ENCODE measurements at regions not wholly inside any gene's neighbourhood (a gene's known extent, or its start where the extent isn't known, plus 50 kb on each side); places are given as distances from the start of the nearest gene placed in this dataset.

DNA sequence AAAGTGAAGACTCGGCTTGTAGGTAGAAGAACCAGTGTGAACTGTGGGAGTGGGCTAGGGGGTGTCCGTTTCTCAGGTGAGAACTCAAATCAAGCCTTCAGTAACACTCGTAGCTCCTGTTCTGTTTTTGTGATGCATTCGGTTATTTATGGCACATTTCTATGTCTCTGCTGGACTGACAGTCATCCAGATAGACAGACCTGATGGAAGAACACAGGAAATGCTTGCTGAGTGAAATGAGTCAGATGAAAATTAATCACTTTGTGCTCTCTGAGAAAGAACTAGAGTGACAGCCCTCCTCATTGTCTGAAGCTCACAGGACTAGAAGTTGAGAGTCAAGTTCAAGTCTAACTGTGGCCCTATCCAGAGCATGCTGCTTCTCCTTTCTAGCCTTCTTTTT, 360.1 kb upstream of the PLXNA2 start:
- no peaks in the 10 kb centered on the region for H3K36me3 ChIP-seq
- intact Hi-C loops (cut with DNase I) = no loop called here
- TF ChIP-seq, protein P1, sequence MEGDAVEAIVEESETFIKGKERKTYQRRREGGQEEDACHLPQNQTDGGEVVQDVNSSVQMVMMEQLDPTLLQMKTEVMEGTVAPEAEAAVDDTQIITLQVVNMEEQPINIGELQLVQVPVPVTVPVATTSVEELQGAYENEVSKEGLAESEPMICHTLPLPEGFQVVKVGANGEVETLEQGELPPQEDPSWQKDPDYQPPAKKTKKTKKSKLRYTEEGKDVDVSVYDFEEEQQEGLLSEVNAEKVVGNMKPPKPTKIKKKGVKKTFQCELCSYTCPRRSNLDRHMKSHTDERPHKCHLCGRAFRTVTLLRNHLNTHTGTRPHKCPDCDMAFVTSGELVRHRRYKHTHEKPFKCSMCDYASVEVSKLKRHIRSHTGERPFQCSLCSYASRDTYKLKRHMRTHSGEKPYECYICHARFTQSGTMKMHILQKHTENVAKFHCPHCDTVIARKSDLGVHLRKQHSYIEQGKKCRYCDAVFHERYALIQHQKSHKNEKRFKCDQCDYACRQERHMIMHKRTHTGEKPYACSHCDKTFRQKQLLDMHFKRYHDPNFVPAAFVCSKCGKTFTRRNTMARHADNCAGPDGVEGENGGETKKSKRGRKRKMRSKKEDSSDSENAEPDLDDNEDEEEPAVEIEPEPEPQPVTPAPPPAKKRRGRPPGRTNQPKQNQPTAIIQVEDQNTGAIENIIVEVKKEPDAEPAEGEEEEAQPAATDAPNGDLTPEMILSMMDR (IDR thresholded peaks at IDR 0.05) = no peak
- H3K4me1 ChIP-seq = no peaks in the 10 kb centered on the region
- ATAC-seq (no peak), DNase-seq (no peak)
- no peaks in the 10 kb centered on the region for H3K9me3 ChIP-seq
- no peak overlapping the region for H3K27ac ChIP-seq
- H3K4me3 ChIP-seq = no peak overlapping the region
- H3K27me3 ChIP-seq (ENCODE audit: low read depth) = no peaks in the 10 kb centered on the region

DNA sequence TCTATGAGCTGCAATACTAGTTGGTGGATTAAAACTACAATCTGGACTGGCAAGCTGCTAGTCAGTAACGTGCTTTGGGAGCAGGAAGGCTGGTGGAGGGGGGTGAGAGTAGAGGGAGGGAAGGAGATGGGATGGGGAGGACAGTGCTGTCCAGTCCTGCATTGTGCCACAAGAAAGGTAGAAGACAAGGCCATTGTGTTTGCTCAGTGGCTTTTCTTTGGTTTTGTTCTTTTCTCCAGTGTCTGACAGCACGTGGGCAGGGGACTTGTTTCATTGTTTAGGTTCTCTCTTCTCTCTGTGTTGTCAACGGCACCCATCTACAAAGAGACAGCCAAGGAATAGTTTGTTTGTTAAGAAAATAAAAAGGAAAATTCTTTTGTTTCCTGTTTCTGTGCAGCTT, 362.8 kb upstream of the PLXNA2 start:
- H3K4me1 ChIP-seq = no peaks in the 10 kb centered on the region
- intact Hi-C loops (cut with DNase I) = no loop called here
- H3K27me3 ChIP-seq (ENCODE audit: low read depth) = no peaks in the 10 kb centered on the region
- DNase-seq (no peak), ATAC-seq (no peak)
- no peak overlapping the region for H3K4me3 ChIP-seq
- no peaks in the 10 kb centered on the region for H3K9me3 ChIP-seq
- no peaks in the 10 kb centered on the region for H3K36me3 ChIP-seq
- TF ChIP-seq, protein P1 (IDR thresholded peaks at IDR 0.05) = no peak
- no peak overlapping the region for H3K27ac ChIP-seq

DNA sequence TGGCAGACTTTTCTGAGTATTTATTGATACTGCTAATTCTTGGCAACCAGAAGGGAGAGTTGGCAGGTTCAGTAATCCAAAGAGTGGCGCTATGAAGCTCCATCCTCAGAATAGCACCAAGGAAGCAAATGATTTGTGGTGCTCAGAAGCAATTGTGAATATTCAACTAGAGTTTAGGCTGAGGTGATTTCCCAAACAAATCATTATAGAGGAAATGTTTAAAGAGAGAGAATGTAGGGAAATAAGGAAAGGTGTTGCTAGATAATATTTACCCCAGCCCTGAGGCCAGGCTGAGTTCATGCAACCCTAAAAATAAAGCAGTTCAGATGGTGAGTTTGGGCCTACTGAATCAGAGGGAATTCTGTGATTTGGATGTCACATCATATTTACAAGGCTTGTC, 363.4 kb upstream of the PLXNA2 start:
- H3K27ac ChIP-seq = no peak overlapping the region
- H3K4me3 ChIP-seq = no peak overlapping the region
- ATAC-seq = no peak
- TF ChIP-seq, protein P1 (IDR thresholded peaks at IDR 0.05) = no peak
- H3K27me3 ChIP-seq (ENCODE audit: low read depth) = no peaks in the 10 kb centered on the region
- no peak for DNase-seq
- H3K9me3 ChIP-seq = no peaks in the 10 kb centered on the region
- no peaks in the 10 kb centered on the region for H3K4me1 ChIP-seq
- intact Hi-C loops (cut with DNase I) = no loop called here
- H3K36me3 ChIP-seq = no peaks in the 10 kb centered on the region

DNA sequence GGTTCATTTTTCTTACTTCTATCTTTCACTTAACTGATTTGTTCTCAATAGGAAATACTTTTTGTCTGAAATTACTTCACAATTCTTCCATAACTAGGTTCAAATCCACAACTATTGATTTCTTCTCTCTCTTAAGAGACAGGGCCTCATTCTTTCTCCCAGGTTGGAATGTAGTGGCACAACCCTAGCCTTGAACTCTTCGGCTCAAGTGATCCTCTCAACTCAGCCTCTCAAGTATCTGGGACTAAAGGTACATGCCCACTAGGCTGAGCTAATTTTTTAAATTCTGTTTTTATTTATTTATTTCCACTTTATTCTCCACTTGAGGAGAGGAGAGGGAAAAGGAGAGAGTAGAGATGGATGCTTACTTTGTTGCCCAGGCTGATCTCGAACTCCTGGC, 370.4 kb upstream of the PLXNA2 start:
- peak; percentile 65 to 74 for ATAC-seq
- intact Hi-C loops (cut with DNase I) = no loop called here
- no peaks in the 10 kb centered on the region for H3K27me3 ChIP-seq (ENCODE audit: low read depth)
- TF ChIP-seq, protein P1 (IDR thresholded peaks at IDR 0.05) = no peak
- no peaks in the 10 kb centered on the region for H3K36me3 ChIP-seq
- peaks cover 4% of the 10 kb centered on the region for H3K9me3 ChIP-seq
- DNase-seq = no peak
- H3K4me1 ChIP-seq = no peaks in the 10 kb centered on the region
- no peak overlapping the region for H3K27ac ChIP-seq
- H3K4me3 ChIP-seq = no peak overlapping the region

DNA sequence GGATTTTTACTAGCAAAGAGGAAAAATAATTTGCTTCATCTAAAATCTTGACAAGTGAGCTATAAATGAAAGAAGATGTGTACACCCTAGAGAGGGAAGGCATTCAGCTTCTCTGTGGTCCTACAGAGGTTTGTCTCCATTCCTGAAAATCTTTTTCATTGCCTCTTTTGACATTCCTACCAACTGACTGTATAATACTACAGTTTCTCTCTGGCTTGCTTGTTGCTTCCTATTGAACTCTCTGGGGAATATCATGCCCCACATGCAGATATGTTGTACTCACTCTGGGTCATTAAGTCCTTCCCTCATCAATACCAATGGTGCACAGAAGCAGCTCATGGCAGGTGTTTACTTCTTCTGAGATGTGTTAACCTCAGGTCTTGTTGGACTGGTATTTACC, 371.2 kb upstream of the PLXNA2 start:
- H3K27ac ChIP-seq = no peak overlapping the region
- intact Hi-C loops (cut with DNase I) = no loop called here
- TF ChIP-seq, protein P1 (IDR thresholded peaks at IDR 0.05) = no peak
- no peaks in the 10 kb centered on the region for H3K36me3 ChIP-seq
- H3K4me3 ChIP-seq = no peak overlapping the region
- H3K27me3 ChIP-seq (ENCODE audit: low read depth) = no peaks in the 10 kb centered on the region
- no peak for DNase-seq
- H3K4me1 ChIP-seq = no peaks in the 10 kb centered on the region
- peaks cover 11% of the 10 kb centered on the region for H3K9me3 ChIP-seq
- no peak for ATAC-seq

DNA sequence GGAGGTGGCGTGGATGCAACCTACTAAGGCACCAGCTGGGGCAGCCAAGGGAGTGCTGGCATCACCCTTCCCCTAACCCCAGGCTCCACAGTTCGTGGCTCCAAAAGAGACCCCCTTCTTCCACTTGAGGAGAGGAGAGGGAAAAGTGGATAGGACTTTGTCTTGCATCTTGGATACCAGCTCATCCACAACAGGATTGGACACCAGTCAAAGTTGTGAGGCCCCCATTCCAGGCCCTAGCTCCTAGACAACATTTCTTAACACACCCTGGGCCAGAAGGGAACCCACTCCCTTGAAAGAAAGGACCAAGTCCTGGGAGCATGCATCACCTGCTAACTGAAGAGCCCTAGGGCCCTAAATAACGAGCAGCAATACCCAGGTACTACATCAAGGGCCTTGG, 372.6 kb upstream of the PLXNA2 start:
- no peaks in the 10 kb centered on the region for H3K4me1 ChIP-seq
- no peak for ATAC-seq
- DNase-seq = no peak
- H3K27me3 ChIP-seq (ENCODE audit: low read depth) = no peaks in the 10 kb centered on the region
- H3K9me3 ChIP-seq = peaks cover 23% of the 10 kb centered on the region
- TF ChIP-seq, protein P1 (IDR thresholded peaks at IDR 0.05) = no peak
- intact Hi-C loops (cut with DNase I) = no loop called here
- H3K36me3 ChIP-seq = no peaks in the 10 kb centered on the region
- no peak overlapping the region for H3K27ac ChIP-seq
- H3K4me3 ChIP-seq = no peak overlapping the region

All from lower lobe of right lung (tissue), 2 donors.